GM18505 (cell line): ENCODE measurements at regions not wholly inside any gene's neighbourhood (a gene's known extent, or its start where the extent isn't known, plus 50 kb on each side); places are given as distances from the start of the nearest gene placed in this dataset.

Experiments
- ATAC-seq: cut with Tn5 transposase; IDR thresholded peaks from one replicate; pipeline ENCODE4 v1.9.1; 2021; ENCODE audit not compliant: unreplicated experiment
- POLR2A ChIP-seq: IDR thresholded peaks from 4 replicates; pipeline ENCODE4 v1.6.1; 2011; ENCODE audit warnings: borderline replicate concordance; ENCODE audit not compliant: insufficient read depth, insufficient read length; ENCODE audit errors: extremely low read depth

DNA sequence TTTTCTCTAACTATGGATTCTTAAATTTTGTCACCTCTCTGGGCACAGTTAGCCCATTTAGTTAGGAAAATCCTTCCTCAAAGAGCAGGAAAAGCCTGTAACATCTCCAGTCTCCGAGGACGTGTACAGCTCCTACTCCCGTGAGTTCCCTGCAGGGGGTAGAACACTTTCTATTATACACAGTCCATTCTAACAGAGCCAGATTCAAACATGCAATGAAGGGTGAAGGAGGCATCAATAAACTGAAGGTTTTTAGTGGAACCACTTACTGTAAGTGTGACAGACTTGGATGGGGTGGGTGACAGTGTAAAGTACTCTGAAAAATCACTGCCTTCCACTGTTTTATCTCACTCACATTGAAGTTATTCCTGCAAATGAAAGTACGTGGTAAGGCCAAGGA, 204.7 kb upstream of the DACH1 start:
- no peak for TF ChIP-seq POLR2A
- ATAC-seq = no peak

DNA sequence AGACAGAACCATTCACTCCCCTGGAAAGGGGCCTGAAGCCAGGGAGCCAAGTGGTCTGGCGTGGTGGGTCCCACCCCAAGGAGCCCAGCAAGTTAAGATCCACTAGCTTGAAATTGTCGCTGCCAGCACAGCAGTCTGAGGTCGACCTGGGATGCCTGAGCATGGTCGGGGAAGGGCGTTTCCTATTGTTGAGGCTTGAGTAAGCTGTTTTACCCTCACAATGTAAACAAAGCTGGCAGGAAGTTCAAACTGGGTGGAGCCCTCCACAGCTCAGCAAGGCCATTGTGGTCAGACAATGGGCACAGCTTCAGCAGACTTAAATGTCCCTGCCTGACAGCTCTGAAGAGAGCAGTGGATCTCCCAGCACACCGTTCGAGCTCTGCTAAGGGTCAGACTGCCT, 195.6 kb upstream of the DACH1 start:
- ATAC-seq = no peak
- no peak for TF ChIP-seq POLR2A

DNA sequence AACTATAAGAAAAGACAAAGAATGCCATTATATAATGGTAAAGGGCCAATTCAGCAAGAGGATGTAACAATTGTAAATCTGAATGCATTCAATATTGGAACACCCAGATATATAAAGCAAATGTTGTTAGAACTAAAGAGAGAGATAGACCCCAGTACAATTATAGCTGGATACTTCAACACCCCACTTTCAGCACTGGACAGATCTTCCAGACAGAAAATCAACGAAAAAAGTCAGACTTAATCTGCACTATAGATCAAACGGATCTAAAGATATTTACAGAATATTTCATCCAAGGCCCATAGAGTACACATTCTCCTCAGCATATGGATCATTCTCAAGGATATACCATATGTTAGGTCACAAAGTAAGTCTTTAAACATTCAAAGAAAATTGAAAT, 194.6 kb upstream of the DACH1 start:
- TF ChIP-seq POLR2A = no peak
- ATAC-seq = no peak

DNA sequence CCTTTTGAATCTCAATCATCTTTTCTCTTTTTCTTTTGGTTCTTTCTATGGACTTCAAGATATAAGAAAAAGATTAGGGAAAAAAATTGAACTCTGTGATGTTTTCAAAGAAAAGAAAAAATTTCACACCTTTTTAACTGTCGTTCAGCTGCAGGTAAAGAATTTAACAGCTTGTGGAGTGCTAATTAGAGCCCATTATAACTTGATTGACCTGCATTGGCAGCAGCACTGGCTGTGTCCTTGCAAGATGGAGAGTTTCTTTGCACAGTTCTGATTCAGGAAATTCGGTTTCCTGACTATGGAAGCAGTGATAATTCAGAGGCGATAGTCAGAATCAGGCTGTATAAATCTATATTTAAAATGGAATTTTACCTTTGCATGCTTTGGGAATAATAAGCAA, 183.2 kb upstream of the DACH1 start:
- ATAC-seq = no peak
- no peak for TF ChIP-seq POLR2A

DNA sequence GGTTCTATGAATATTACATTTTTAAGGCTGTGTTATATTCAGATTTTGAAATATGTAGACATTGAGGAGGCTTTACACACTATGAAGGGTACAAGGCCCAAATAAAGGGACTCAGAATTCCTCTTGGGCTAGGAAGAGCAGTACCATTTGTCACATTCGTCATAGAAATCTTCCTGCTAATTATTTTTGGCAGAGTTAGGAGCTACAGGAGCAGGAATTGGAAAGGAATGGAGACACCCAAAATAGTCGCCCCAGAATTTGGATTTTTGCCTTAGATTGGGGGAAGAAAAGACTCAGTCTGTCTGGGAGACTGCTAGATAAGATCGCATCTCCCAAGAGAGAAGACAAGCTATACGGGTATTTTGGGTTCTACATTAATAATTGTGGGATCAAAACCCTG, 176.4 kb upstream of the DACH1 start:
- no peak for TF ChIP-seq POLR2A
- no peak for ATAC-seq

DNA sequence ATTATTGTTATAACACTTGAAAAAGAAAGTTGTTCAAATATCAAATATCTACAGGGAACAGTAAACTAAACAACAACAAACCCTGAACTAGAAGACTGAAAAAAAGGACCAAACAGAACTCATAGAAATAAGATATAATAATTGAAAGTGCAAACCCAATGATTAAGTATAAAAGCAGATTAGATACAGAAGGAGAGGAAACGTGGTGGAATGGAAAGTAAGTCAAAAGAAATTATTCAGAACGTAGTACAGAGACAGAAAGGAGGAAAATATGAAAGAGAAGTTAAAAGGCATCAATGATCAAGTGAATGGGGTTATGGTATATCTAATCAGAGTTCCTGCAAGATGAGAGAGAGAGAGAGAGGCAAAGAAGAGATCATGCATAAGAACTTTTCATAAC, 174.2 kb upstream of the DACH1 start:
- no peak for TF ChIP-seq POLR2A
- ATAC-seq = no peak

DNA sequence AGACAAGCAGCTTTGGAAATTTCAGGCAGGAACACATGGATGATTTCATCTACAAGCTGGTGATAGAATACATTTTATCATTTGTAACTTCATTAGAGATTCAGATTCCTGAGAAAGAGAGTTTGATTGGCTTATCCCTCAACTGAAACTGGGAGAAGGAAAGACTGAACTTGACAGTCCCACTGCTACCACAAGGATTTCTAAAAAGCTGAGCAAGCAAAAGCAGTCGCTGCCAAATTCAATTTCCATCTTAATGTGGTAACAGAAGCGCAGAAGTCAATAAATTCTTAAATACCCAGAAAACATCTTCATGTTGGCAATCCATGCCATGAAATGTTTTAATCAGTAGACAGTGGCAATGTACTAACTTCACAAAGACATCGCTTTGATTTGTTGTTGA, 172.1 kb upstream of the DACH1 start:
- no peak for TF ChIP-seq POLR2A
- ATAC-seq = no peak

DNA sequence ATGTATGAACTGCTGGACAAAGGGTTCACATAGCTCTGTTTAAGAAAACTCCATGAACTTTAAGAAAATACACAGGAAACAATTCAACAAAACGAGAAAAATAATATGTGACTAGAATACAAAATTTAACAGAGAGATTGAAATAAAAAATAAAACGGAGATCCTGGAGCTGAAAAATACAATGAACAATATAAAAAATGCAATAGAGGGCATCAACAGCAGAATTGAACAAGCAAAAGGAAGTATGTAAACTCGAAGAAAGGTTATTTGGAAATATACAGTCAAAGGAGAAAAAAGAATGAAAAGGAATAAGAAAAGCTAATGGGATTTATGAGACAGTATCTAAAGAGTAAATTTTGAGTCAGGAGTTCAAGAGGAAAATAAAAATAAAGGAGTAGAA, 163.0 kb upstream of the DACH1 start:
- no peak for TF ChIP-seq POLR2A
- no peak for ATAC-seq

DNA sequence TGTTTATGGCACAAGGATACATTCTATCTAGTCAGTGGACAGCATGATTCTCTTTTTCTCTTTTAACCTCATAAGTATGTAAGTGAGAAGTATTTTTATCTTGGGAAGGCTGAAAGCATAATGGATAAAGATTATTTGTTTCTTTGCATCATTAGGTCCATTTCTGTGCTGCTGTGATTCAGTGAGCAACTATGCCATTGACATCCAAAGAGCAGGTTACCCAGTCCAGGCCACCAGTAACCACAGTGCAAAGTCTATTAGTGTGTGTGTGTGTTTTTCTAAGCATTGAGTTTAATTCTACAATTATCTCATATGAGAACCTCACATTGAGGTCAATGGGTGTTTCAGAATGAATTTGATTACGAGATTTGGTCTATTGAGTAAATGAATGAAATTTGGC, 158.8 kb upstream of the DACH1 start:
- no peak for ATAC-seq
- TF ChIP-seq POLR2A = no peak

DNA sequence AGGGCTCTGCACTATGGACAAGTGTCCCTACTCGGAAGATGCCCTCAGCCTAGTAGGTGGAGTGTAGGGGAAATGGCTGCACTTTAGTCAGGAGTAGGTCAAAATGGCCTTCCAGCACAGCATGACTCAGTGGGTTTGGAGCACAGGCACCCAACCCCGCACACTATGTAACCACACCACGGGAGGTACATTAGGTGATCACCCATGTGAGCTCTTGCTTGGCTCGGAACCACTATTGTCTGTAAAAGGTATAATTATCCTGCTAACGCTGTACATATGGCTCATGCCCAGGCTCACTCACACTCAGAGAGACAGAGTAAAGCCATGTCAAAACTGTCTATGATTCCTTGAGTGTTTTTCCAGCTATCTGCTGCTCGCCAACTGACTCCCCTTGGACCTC, 156.9 kb upstream of the DACH1 start:
- ATAC-seq = no peak
- TF ChIP-seq POLR2A = no peak

DNA sequence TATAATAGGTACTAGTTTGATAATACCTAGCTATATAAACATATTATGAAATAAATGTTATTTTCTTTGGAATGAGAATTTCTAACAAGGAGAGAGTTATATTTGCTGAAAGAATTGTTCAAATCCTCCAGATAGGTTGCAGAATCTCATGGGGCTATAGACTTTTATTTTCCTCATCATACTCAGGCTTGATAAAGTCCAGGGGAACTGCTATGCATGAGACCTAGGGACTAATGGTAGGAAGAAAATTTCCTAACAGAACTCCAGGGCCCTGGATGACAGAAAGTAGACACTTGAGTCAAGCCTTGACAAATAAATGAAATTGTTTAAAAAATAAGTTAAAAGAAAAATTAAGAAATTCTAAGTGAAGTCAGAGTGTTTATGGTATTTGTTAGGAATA, 138.5 kb upstream of the DACH1 start:
- ATAC-seq = no peak

DNA sequence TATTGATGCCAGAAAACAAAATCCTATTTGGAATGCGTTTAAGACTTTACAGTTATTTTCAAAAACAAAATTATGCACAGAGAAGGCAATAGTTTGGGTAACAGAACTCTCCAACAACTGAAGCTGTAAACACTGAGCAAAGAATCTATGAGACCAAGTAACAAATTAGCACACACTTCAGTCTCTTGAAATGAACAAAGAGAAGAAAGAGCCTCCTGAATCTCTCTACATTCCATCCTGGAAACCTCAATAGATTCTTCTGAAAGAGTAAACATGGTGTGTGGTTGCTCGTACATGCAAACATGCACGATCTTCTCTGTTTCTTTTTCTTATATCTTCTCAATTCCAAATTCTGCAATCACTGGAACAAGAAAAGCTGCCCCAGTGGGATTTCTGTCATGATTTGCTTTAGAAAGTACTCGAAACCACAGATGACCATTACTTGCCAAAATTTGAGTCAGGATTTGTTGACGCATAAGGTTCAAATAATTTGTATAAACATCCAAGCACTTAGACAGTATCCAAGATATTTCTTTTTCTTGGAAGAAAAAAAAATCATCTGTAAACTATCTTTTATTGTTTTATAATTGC, 137.9 kb upstream of the DACH1 start:
- ATAC-seq = no peak
- TF ChIP-seq POLR2A = no peak

More for the DNA sequence above, 138.5 kb upstream of the DACH1 start:
- no peak for TF ChIP-seq POLR2A

DNA sequence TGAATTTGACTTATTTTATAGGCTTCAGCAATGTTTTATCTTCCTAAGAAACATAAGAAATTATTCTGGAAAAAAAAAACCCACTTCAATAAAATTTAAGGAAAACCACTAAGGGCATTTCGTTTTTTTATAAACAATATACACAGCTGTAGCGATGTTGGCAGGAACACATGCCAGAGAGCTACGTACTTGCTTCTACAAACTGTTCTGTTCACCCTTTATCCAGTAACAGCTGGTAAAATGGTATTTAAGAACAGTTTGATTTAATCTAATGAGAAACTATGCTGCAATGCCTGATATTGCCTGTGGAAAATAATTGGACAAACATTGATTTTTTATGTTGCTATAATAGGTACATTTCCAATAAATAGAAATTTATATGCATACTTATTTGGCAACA, 137.2 kb upstream of the DACH1 start:
- TF ChIP-seq POLR2A = no peak
- no peak for ATAC-seq

DNA sequence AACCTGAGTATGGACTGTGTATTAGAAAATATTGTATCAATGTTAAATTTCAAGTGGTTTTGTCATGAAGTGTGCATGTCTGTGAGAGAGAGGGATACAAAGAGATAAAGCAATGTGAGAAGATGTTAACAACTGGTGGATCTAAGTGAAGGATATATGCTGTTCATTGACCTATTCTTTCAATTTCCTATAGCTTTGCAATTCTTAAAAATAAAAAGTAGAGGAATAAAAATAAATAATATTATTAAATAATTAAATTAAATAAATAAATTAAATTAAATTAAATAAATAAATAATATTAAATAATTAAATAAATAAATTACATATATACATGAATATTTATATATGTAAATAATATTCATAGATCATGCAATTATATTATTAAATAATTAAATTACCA, 131.2 kb upstream of the DACH1 start:
- TF ChIP-seq POLR2A = no peak
- no peak for ATAC-seq

DNA sequence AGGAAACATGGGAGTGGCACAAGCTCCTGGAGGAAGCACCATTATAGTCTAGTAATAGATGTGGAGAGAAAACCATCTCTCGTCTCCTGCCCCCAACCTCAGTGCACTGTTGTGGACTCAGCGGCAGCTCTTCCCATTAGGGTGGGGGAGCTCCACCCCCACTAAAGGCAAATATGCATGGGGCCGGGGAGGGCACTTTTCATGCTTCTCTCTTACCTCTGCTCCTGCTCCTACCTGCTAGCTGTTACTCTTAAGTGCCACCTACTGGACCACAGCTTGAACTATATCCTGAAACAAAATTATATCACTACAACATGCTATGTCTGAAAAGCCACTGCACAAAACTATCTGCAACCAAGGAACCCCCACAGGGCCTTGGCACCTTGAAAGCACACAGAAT, 112.6 kb upstream of the DACH1 start:
- no peak for ATAC-seq
- TF ChIP-seq POLR2A = no peak

DNA sequence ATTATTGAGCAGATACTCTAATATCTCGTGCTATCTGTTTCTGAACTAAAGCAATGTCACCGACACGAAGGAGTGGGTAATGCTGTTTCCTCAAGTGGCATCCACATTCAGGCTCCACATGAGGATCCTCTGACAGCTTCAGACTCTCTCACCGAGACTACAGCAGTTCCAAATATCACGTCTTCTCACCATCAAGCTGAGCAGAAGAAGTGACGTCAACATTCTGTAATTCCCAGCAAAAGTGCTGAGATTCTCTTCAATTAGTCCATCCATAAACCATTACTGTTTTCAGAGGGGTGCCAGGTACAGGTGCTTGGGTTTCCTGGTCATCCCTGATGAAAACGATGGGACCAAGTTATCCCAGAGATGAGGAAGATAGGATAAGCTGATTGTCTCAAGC, 110.0 kb upstream of the DACH1 start:
- TF ChIP-seq POLR2A = no peak
- no peak for ATAC-seq

DNA sequence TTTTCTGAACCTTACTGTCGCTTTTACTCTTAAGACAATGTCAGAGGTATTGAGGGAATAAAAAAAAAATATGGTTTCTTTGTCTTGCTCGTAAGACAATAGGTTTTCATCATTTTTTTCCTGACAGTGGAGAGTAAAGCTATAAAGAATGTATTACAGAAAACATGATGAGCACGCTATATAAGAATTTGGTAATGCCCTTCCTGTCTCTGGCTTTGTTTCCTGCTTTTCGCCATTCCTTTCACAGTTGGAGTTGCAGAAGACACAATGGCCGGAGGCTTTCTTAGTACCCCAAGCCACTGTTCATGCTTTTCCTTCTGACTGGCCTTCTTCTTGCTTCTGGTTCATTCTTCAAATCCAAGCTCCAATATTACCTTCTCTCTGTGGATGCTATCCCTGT, 101.0 kb upstream of the DACH1 start:
- no peak for ATAC-seq

More for the DNA sequence above, 101.0 kb upstream of the DACH1 start:
- no peak for TF ChIP-seq POLR2A
